Keratinocyte (primary cell): ENCODE measurements at regions not wholly inside any gene's neighbourhood (a gene's known extent, or its start where the extent isn't known, plus 50 kb on each side); places are given as distances from the start of the nearest gene placed in this dataset.

Experiments
- DNase-seq: peaks from one replicate; pipeline ENCODE4 v3.0.0-alpha.2; 2011; ENCODE audit warnings: low read depth, missing footprints, low spot score
- FAIRE-seq: peaks from 2 replicates; lab custom pipeline; 2011; peaks lifted over from hg19 to GRCh38; lab: Jason Lieb, UNC
- H2AFZ ChIP-seq: 2 replicates; pipeline ENCODE4 v1.6.0; 2012; ENCODE audit warnings: low read length, control low read depth, inconsistent platforms; ENCODE audit not compliant: control insufficient read depth
- H3K27ac ChIP-seq: 2 replicates; pipeline ENCODE4 v1.5.1; 2011; ENCODE audit warnings: low read length; ENCODE audit not compliant: control insufficient read depth, insufficient read depth
- H3K27me3 ChIP-seq: 3 replicates; pipeline ENCODE4 v1.6.0; 2011; ENCODE audit warnings: low read length; ENCODE audit not compliant: control insufficient read depth, insufficient read depth; ENCODE audit errors: extremely low read depth
- H3K36me3 ChIP-seq, 2 experiments: 2 replicates in 1 of 2; 3 replicates in 1 of 2; pipeline ENCODE4 v1.5.1; 2011; ENCODE audit warnings: low read length in 2 of 2, mild to moderate bottlenecking in 1 of 2; ENCODE audit not compliant: control insufficient read depth in 2 of 2, insufficient read depth in 2 of 2; ENCODE audit errors: extremely low read depth in 1 of 2
- H3K4me1 ChIP-seq: 3 replicates; pipeline ENCODE4 v1.5.1; 2011; ENCODE audit warnings: low read length; ENCODE audit not compliant: control insufficient read depth, insufficient read depth; ENCODE audit errors: extremely low read depth
- H3K4me2 ChIP-seq: 3 replicates; pipeline ENCODE4 v1.6.0; 2011; ENCODE audit warnings: low read depth, low read length; ENCODE audit not compliant: control insufficient read depth, insufficient read depth; ENCODE audit errors: extremely low read depth
- H3K4me3 ChIP-seq, 3 experiments: fragments of 200-600 bp in 1 of 3; sonication (generic) in 1 of 3; 2 replicates in 2 of 3; 3 replicates in 1 of 3; pipeline ENCODE4 v1.5.1; 2011 to 2016; ENCODE audit warnings: low read length in 3 of 3, mild to moderate bottlenecking in 3 of 3, control low read depth in 2 of 3, inconsistent platforms in 1 of 3, low read depth in 1 of 3, mixed read lengths in 1 of 3, mixed run types in 1 of 3, moderate library complexity in 1 of 3; ENCODE audit not compliant: control insufficient read depth in 2 of 3, insufficient read depth in 2 of 3; ENCODE audit errors: extremely low read depth in 1 of 3
- H3K79me2 ChIP-seq: 2 replicates; pipeline ENCODE4 v1.6.0; 2012; ENCODE audit warnings: low read length; ENCODE audit not compliant: control insufficient read depth, insufficient read depth
- H3K9ac ChIP-seq: 3 replicates; pipeline ENCODE4 v1.6.0; 2011; ENCODE audit warnings: low read length; ENCODE audit not compliant: control insufficient read depth, insufficient read depth; ENCODE audit errors: extremely low read depth
- H3K9me1 ChIP-seq: 3 replicates; pipeline ENCODE4 v1.6.0; 2011; ENCODE audit warnings: low read length; ENCODE audit not compliant: control insufficient read depth, insufficient read depth; ENCODE audit errors: extremely low read depth
- H3K9me3 ChIP-seq: 2 replicates; pipeline ENCODE4 v1.5.1; 2012; ENCODE audit warnings: low read depth, low read length; ENCODE audit not compliant: control insufficient read depth
- H4K20me1 ChIP-seq: 3 replicates; pipeline ENCODE4 v1.6.0; 2011; ENCODE audit warnings: low read length; ENCODE audit not compliant: control insufficient read depth, insufficient read depth; ENCODE audit errors: extremely low read depth
- EZH2 ChIP-seq: IDR thresholded peaks from one replicate; pipeline ENCODE4 v1.6.1; 2012; ENCODE audit warnings: inconsistent platforms, mild to moderate bottlenecking, low read length, moderate library complexity
- dilution Hi-C: fragments of 300-500 bp; cut with MboI; formaldehyde crosslinking; loops from one replicate; pipeline ENCODE4 v1.7.0; 2020; ENCODE audit warnings: low sequenced_read_pairs; ENCODE audit not compliant: extremely low pct_ligation_motif_present
- TF ChIP-seq, protein P1 (sequence below), 3 experiments: IDR thresholded peaks in 1 of 3; conservative IDR thresholded peaks in 1 of 3; optimal IDR thresholded peaks in 1 of 3; 2 replicates in 2 of 3; 3 replicates in 1 of 3; pipeline versions ENCODE3 to v1.5.1; 2011; ENCODE audit warnings: low read length in 3 of 3, mild to moderate bottlenecking in 3 of 3, moderate library complexity in 2 of 3, control low read depth in 1 of 3, inconsistent platforms in 1 of 3; ENCODE audit not compliant: insufficient read depth in 2 of 3; ENCODE audit errors: extremely low read depth in 1 of 3

DNA sequence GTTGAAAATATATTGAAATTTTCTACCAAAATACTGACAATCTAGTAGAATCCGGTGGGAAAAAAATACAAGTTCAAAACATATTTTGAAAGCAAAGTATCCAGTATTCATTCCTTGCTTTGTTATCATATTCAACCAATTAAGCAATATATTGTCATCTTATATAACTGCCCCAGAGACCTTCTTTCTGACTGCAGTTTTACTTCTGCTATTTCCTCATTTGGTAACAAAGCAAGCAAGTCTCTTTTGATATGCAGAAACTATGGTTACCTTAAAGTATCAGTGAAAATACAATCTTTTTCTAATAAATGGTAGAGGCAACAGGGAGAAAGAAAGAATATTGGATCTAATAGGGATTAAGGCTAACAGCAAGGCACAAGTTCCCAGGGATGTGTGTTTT is 663.7 kb upstream of the MEF2C start:
- FAIRE-seq (no peak), DNase-seq (no peak)
- no peaks in the 10 kb centered on the region for H3K9me3 ChIP-seq
- no peak overlapping the region for H3K4me2 ChIP-seq
- no peak overlapping the region for H2AFZ ChIP-seq
- H3K27me3 ChIP-seq = no peaks in the 10 kb centered on the region
- no peak overlapping the region for H3K9ac ChIP-seq
- no peaks in the 10 kb centered on the region for H3K36me3 ChIP-seq
- H3K4me1 ChIP-seq = no peaks in the 10 kb centered on the region
- no peaks in the 10 kb centered on the region for H3K79me2 ChIP-seq
- no peak overlapping the region for H3K27ac ChIP-seq
- TF ChIP-seq EZH2 = no peak
- TF ChIP-seq, protein P1, sequence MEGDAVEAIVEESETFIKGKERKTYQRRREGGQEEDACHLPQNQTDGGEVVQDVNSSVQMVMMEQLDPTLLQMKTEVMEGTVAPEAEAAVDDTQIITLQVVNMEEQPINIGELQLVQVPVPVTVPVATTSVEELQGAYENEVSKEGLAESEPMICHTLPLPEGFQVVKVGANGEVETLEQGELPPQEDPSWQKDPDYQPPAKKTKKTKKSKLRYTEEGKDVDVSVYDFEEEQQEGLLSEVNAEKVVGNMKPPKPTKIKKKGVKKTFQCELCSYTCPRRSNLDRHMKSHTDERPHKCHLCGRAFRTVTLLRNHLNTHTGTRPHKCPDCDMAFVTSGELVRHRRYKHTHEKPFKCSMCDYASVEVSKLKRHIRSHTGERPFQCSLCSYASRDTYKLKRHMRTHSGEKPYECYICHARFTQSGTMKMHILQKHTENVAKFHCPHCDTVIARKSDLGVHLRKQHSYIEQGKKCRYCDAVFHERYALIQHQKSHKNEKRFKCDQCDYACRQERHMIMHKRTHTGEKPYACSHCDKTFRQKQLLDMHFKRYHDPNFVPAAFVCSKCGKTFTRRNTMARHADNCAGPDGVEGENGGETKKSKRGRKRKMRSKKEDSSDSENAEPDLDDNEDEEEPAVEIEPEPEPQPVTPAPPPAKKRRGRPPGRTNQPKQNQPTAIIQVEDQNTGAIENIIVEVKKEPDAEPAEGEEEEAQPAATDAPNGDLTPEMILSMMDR (optimal IDR thresholded peaks at IDR 0.05 in 1 of 3, IDR thresholded peaks at IDR 0.05 in 1 of 3, conservative IDR thresholded peaks at IDR 0.05 in 1 of 3; ENCODE audit: extremely low read depth in 1 of 3, insufficient read depth in 2 of 3, low read length in 3 of 3) = no peak
- no peaks in the 10 kb centered on the region for H4K20me1 ChIP-seq
- no peaks in the 10 kb centered on the region for H3K9me1 ChIP-seq
- H3K4me3 ChIP-seq = no peak overlapping the region
- dilution Hi-C loops = no loop called here

DNA sequence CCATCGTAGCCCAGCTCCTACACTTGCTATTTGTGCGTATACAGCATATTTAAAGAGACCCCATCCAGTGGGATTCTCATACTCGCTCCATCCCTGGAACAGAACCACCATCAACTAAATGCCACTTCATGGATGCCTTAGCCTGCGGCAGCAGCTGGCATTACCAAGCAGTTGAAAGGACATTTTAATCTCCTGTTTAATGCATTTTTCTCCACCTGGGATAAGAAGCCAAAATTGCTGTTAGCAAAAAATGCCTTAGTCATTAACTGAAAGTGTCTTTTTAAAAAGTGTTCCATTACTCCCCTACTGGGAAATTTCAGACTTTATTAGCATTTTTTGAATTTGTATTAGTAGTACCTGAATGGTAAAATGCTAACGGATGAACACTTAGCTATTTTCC is 662.6 kb upstream of the MEF2C start:
- H3K4me1 ChIP-seq = no peaks in the 10 kb centered on the region
- no peaks in the 10 kb centered on the region for H3K79me2 ChIP-seq
- no peaks in the 10 kb centered on the region for H3K9me1 ChIP-seq
- H2AFZ ChIP-seq = no peak overlapping the region
- dilution Hi-C loops = no loop called here
- no peak overlapping the region for H3K9ac ChIP-seq
- no peaks in the 10 kb centered on the region for H3K36me3 ChIP-seq
- no peaks in the 10 kb centered on the region for H4K20me1 ChIP-seq
- no peak overlapping the region for H3K27ac ChIP-seq
- H3K27me3 ChIP-seq = no peaks in the 10 kb centered on the region
- no peaks in the 10 kb centered on the region for H3K9me3 ChIP-seq
- FAIRE-seq (no peak), DNase-seq (no peak)
- H3K4me3 ChIP-seq = no peak overlapping the region
- H3K4me2 ChIP-seq = no peak overlapping the region
- TF ChIP-seq, protein P1 (optimal IDR thresholded peaks at IDR 0.05 in 1 of 3, IDR thresholded peaks at IDR 0.05 in 1 of 3, conservative IDR thresholded peaks at IDR 0.05 in 1 of 3; ENCODE audit: extremely low read depth in 1 of 3, insufficient read depth in 2 of 3, low read length in 3 of 3) = no peak
- TF ChIP-seq EZH2 = no peak
